ENCODE measurements at regions not wholly inside any gene's neighbourhood (a gene's known extent, or its start where the extent isn't known, plus 50 kb on each side); places are given as distances from the start of the nearest gene placed in this dataset.
"Not testable (repeated sequence)": the region's sequence is repeated elsewhere in the genome, so short reads cannot be mapped to it uniquely, and the experiment has no call there.

DNA sequence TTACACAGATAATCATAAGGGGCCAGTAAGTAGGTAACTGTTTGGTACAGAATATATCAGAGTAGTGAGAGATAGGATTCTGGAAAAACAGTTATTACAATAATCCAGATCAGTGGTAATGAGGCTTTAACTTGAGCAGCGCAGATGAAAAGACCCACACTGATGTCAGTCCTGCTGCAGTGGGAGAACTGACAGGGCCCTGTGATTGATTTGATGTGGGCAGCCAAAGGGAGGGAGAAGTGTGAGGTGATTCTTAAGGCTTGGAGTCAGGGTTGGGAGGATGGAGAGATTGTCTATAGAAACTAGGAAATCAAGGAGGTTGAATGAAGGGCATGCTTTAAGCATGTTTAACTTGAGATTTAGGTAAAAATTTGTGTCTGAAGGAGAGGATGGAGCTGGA is 161.4 kb downstream of the VSIG4 start:
- Histone ChIP-seq H3K4me1 (ENCODE audit: low read depth) (no peaks in the 10 kb centered on the region), H3K4me3 (no peak overlapping the region), H3K36me3 (no peaks in the 10 kb centered on the region), H3K27me3 (no peaks in the 10 kb centered on the region), H3K27ac (no peak overlapping the region), H3K9me3 (ENCODE audit: low read depth) (no peaks in the 10 kb centered on the region)
- DNase-seq (ENCODE audit: low read depth in 1 of 2, low spot score in 1 of 2), result no peak
- TF ChIP-seq, protein P1, sequence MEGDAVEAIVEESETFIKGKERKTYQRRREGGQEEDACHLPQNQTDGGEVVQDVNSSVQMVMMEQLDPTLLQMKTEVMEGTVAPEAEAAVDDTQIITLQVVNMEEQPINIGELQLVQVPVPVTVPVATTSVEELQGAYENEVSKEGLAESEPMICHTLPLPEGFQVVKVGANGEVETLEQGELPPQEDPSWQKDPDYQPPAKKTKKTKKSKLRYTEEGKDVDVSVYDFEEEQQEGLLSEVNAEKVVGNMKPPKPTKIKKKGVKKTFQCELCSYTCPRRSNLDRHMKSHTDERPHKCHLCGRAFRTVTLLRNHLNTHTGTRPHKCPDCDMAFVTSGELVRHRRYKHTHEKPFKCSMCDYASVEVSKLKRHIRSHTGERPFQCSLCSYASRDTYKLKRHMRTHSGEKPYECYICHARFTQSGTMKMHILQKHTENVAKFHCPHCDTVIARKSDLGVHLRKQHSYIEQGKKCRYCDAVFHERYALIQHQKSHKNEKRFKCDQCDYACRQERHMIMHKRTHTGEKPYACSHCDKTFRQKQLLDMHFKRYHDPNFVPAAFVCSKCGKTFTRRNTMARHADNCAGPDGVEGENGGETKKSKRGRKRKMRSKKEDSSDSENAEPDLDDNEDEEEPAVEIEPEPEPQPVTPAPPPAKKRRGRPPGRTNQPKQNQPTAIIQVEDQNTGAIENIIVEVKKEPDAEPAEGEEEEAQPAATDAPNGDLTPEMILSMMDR (IDR thresholded peaks at IDR 0.05; ENCODE audit: low read depth, low read length), result no peak

DNA sequence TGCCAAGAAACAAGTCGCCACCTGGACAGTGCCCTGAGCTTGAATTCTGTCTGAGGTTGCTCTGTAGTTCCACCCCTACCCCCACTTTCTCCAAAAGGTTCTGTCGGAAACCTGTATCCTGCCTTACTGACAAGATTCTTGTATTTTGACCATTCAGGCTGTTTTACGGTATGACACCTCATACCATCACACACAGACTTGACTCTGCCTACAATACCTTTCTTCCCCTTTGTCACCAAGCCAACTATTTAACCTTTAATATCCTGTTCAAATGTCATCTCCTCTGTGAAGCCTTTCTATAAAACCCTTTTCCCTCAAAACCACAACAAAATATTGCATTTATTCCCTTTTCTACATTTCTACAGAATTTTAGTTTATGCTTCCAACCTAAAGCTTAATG is 161.9 kb downstream of the VSIG4 start:
- no peaks in the 10 kb centered on the region for H3K27me3 ChIP-seq
- no peaks in the 10 kb centered on the region for H3K9me3 ChIP-seq (ENCODE audit: low read depth)
- H3K36me3 ChIP-seq, result no peaks in the 10 kb centered on the region
- no peak overlapping the region for H3K27ac ChIP-seq
- H3K4me1 ChIP-seq (ENCODE audit: low read depth), result no peaks in the 10 kb centered on the region
- H3K4me3 ChIP-seq, result no peak overlapping the region
- DNase-seq (ENCODE audit: low read depth in 1 of 2, low spot score in 1 of 2), result no peak
- TF ChIP-seq, protein P1 (IDR thresholded peaks at IDR 0.05; ENCODE audit: low read depth, low read length), result no peak

DNA sequence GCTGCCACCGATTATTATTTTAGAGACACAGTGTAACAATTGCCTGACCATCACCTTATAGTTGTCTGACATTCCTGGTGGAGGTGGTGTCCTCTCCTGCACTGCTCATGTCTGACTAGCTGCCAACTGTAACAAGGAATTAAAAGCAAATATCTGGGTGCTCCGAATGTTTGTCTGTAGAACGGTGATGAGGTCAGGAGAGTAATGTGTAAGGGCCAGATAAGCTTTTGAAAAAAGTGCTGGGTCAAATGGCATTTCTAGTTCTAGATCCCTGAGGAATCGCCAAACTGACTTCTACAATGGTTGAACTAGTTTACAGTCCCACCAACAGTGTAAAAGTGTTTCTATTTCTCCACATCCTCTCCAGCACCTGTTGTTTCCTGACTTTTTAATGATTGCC is 164.3 kb downstream of the VSIG4 start:
- not testable (repeated sequence) for DNase-seq (ENCODE audit: low read depth in 1 of 2, low spot score in 1 of 2); H3K27me3 ChIP-seq; H3K4me3 ChIP-seq; H3K9me3 ChIP-seq (ENCODE audit: low read depth); H3K4me1 ChIP-seq (ENCODE audit: low read depth); H3K27ac ChIP-seq; H3K36me3 ChIP-seq

DNA sequence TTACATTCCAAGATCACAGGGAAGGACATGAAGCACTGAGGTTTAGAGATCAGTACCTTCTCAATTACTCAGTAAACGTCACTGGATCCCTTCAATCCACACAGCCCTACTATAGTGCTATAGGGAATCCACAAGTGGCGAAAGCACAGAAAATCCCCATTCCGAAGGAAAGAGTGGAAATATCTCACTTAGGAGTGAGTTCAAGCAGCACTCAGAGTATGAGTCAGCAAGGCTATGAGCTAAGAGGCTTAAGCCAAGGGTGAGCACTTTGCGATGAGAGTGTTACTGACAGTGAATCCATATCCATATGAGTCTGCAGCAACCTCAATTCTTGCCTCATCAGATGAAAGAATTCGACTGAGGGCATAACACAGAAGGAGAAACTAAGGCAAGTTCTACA is 165.1 kb downstream of the VSIG4 start:
- Histone ChIP-seq H3K4me3 (no peak overlapping the region), H3K36me3 (no peaks in the 10 kb centered on the region), H3K9me3 (ENCODE audit: low read depth) (no peaks in the 10 kb centered on the region), H3K27ac (no peak overlapping the region), H3K4me1 (ENCODE audit: low read depth) (no peaks in the 10 kb centered on the region), H3K27me3 (no peaks in the 10 kb centered on the region)
- TF ChIP-seq, protein P1 (IDR thresholded peaks at IDR 0.05; ENCODE audit: low read depth, low read length), result no peak
- no peak for DNase-seq (ENCODE audit: low read depth in 1 of 2, low spot score in 1 of 2)

DNA sequence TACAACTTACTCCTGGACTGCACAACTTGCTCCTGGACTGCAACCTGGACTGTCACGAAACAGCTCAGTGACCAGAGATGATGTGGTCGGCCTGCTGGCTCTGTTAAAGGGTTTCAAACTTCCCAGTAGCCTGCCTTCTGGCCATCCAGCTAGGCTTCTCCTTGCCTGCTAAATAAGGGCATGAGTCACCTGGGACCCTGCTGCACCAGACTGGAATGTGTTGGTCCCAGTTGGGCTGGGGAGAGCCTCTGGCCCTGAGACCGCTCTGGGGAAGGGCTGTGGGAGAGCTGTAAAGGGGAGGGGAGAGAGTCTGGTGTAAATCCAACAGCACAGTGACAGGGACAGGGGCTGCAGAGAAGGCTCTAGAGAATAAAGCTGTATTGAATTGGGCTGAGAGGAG is 165.8 kb downstream of the VSIG4 start:
- H3K4me1 ChIP-seq (ENCODE audit: low read depth), result no peaks in the 10 kb centered on the region
- no peaks in the 10 kb centered on the region for H3K36me3 ChIP-seq
- no peak overlapping the region for H3K4me3 ChIP-seq
- no peak overlapping the region for H3K27ac ChIP-seq
- TF ChIP-seq, protein P1 (IDR thresholded peaks at IDR 0.05; ENCODE audit: low read depth, low read length), result no peak
- H3K27me3 ChIP-seq, result no peaks in the 10 kb centered on the region
- no peak for DNase-seq (ENCODE audit: low read depth in 1 of 2, low spot score in 1 of 2)
- no peaks in the 10 kb centered on the region for H3K9me3 ChIP-seq (ENCODE audit: low read depth)

DNA sequence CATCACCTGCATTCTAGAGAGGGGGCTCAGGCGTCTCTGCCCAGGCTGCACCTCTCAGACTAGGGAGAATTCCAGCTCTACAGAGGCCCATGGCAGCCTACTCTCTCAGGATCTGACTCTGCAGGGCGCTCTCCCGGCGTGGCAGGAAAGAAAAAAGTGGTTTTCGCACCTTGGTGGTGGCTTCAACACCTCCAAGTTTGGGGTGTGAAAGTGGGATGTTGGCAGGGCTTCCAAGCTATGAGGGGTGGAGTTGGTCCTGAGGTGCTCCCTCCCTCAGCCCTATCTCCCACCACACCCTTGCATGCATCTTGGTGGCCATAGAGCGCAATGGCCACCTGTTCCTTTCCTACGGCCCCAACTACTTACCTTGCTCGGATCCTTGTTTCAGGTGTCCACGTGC is 166.5 kb downstream of the VSIG4 start:
- no peak for DNase-seq (ENCODE audit: low read depth in 1 of 2, low spot score in 1 of 2)
- no peaks in the 10 kb centered on the region for H3K27me3 ChIP-seq
- no peaks in the 10 kb centered on the region for H3K4me1 ChIP-seq (ENCODE audit: low read depth)
- no peak overlapping the region for H3K27ac ChIP-seq
- H3K9me3 ChIP-seq (ENCODE audit: low read depth), result no peaks in the 10 kb centered on the region
- TF ChIP-seq, protein P1 (IDR thresholded peaks at IDR 0.05; ENCODE audit: low read depth, low read length), result no peak
- H3K36me3 ChIP-seq, result no peaks in the 10 kb centered on the region
- no peak overlapping the region for H3K4me3 ChIP-seq
